Gastrocnemius medialis (tissue), 4 donors: ENCODE measurements at regions not wholly inside any gene's neighbourhood (a gene's known extent, or its start where the extent isn't known, plus 50 kb on each side); places are given as distances from the start of the nearest gene placed in this dataset.

Experiments used
- CTCF ChIP-seq, 5 experiments: fragments of 450-650 bp in 3 of 5; fragments of 200-600 bp in 2 of 5; sonication (generic) in 2 of 5; IDR thresholded peaks in 4 of 5; conservative IDR thresholded peaks in 1 of 5; 1 replicate in 4 of 5; 2 replicates in 1 of 5; pipeline ENCODE4 v1.5.1; 2016 to 2019; ENCODE audit warnings: antibody characterized with exemption in 5 of 5, mild to moderate bottlenecking in 3 of 5, moderate library complexity in 3 of 5
- POLR2A ChIP-seq, 2 donors: fragments of 450-650 bp; IDR thresholded peaks; one replicate each; pipeline ENCODE4 v1.6.1; 2017; ENCODE audit warnings: antibody characterized with exemption in 2 of 2, mild to moderate bottlenecking in 2 of 2, moderate library complexity in 2 of 2

- TF ChIP-seq CTCF (IDR thresholded peaks at IDR 0.05 in 4 of 5, conservative IDR thresholded peaks at IDR 0.05 in 1 of 5) (no peak), POLR2A (IDR thresholded peaks at IDR 0.05) (no peak)
Measured at GRCh38 chr5:133778636-133779035, 166.3 kb upstream of the FSTL4 start.
